ENCODE measurements at regions not wholly inside any gene's neighbourhood (a gene's known extent, or its start where the extent isn't known, plus 50 kb on each side); places are given as distances from the start of the nearest gene placed in this dataset.

- TF ChIP-seq POLR2AphosphoS5 (IDR thresholded peaks at IDR 0.05) (no peak), CTCF (IDR thresholded peaks at IDR 0.05) (no peak)
Measured at GRCh38 chr2:150567771-150568301, 80.4 kb upstream of the RND3 start.

Measured in gastroesophageal sphincter (tissue), 3 donors.